Skeletal muscle tissue (tissue), 3 donors: ENCODE measurements at regions not wholly inside any gene's neighbourhood (a gene's known extent, or its start where the extent isn't known, plus 50 kb on each side); places are given as distances from the start of the nearest gene placed in this dataset.

Source experiments
- H3K27ac ChIP-seq: one replicate; pipeline ENCODE4 v1.7.0; 2013; ENCODE audit warnings: mild to moderate bottlenecking, low read depth, low read length, inconsistent platforms
- H3K27me3 ChIP-seq, 3 donors: one replicate each; pipeline ENCODE4 v1.7.0; 2013; ENCODE audit warnings: low read length in 3 of 3; ENCODE audit not compliant: control insufficient read depth in 3 of 3, insufficient read depth in 3 of 3
- H3K36me3 ChIP-seq, 3 donors: one replicate each; pipeline ENCODE4 v1.7.0; 2013; ENCODE audit warnings: low read length in 3 of 3; ENCODE audit not compliant: control insufficient read depth in 3 of 3, insufficient read depth in 3 of 3
- H3K4me1 ChIP-seq, 3 donors: one replicate each; pipeline ENCODE4 v1.7.0; 2013; ENCODE audit warnings: low read length in 3 of 3, mild to moderate bottlenecking in 3 of 3; ENCODE audit not compliant: control insufficient read depth in 3 of 3, insufficient read depth in 3 of 3
- H3K4me3 ChIP-seq, 3 donors: one replicate each; pipeline ENCODE4 v1.7.0; 2013; ENCODE audit warnings: low read length in 3 of 3
- H3K9ac ChIP-seq, 3 donors: one replicate each; pipeline ENCODE4 v1.7.0; 2013; ENCODE audit warnings: low read length in 3 of 3, mild to moderate bottlenecking in 3 of 3, moderate library complexity in 2 of 3, low read depth in 1 of 3
- H3K9me3 ChIP-seq, 3 donors: one replicate each; pipeline ENCODE4 v1.7.0; 2013; ENCODE audit warnings: low read length in 3 of 3; ENCODE audit not compliant: control insufficient read depth in 3 of 3
- donor health status: Osteomylitis.

DNA sequence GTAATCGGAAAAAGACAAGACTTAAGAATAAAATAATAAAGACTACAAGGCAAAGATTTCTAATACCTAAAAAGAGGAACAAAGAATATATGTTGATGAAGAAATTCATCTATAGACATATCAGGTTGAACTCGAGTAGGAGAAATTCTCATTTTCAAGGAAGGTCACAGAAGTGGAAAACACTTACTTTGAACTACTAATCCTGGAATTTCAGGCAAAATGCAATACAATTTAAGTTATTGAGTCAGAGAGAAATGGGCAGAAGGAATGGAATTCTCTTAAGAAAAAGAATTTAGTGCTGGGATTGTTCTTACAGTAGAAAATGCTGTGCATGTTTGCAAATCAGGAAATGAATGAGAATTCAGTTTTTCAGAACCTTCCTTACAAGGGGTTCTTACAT, 135.9 kb upstream of the TGFBR2 start:
- Histone ChIP-seq H3K27ac (no peak overlapping the region), H3K27me3 (no peaks in the 10 kb centered on the region), H3K36me3 (no peaks in the 10 kb centered on the region), H3K9ac (no peak overlapping the region), H3K4me1 (peaks cover 0 to 5% (median 0%) of the 10 kb centered on the region in 3 donors), H3K4me3 (no peak overlapping the region), H3K9me3 (no peaks in the 10 kb centered on the region)

DNA sequence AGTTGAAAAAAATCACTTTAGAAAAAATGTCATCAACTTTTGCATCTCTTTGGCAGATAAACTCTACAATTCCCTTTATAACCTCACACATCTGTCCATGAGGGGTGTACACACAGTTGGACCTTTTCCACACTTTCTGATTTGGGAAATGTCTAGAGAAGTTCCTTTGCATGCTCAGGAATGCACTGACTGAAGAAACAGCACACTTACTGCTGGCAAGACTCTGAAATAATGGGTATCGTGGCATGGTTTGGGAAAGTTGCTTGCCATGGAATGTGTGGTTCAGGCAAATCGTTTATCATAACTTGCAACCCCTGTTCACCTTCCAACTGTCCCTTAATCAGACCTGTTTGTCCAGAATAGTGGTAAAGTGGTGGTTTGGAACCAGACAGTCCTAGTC, 135.3 kb upstream of the TGFBR2 start:
- no peak overlapping the region for H3K9ac ChIP-seq

DNA sequence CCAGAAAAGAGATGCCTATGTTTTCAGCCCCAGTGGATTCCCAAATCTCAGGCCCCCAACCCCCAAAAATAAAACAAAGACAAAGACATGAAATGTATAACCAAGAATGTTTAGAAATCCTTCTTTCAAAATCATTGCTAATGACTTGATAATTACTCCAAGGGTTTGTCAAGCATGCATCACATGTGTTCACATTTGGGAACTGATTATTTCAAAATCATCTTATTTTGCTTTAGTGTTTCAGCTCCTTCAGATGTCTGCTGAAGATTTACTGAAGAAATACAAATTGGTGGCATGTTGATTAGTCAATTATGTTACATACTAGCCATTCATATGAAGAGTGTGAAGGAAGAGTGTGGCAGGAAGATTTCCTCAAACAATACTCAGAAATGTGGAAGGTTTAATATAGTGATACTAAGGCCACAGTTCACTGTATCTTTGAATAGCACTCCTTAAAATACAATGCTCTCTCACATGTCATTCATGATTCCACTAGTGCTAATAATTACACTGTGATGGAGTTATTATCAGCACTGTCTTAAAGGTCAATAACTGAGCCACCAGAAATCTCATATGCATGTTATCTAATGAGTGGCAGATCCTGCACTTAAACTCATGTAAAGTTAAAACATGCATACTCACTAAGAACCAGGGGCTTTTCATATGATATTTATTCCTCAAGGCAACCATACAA, 134.5 kb upstream of the TGFBR2 start:
- Histone ChIP-seq H3K9me3 (no peaks in the 10 kb centered on the region), H3K27ac (no peak overlapping the region), H3K27me3 (no peaks in the 10 kb centered on the region), H3K4me3 (no peak overlapping the region), H3K9ac (no peak overlapping the region), H3K36me3 (no peaks in the 10 kb centered on the region), H3K4me1 (peaks cover 0 to 5% (median 0%) of the 10 kb centered on the region in 3 donors)

More for the DNA sequence above, 135.3 kb upstream of the TGFBR2 start:
- Histone ChIP-seq H3K9me3 (no peaks in the 10 kb centered on the region), H3K27me3 (no peaks in the 10 kb centered on the region), H3K4me1 (peaks cover 0 to 5% (median 0%) of the 10 kb centered on the region in 3 donors), H3K36me3 (no peaks in the 10 kb centered on the region), H3K27ac (no peak overlapping the region), H3K4me3 (no peak overlapping the region)

DNA sequence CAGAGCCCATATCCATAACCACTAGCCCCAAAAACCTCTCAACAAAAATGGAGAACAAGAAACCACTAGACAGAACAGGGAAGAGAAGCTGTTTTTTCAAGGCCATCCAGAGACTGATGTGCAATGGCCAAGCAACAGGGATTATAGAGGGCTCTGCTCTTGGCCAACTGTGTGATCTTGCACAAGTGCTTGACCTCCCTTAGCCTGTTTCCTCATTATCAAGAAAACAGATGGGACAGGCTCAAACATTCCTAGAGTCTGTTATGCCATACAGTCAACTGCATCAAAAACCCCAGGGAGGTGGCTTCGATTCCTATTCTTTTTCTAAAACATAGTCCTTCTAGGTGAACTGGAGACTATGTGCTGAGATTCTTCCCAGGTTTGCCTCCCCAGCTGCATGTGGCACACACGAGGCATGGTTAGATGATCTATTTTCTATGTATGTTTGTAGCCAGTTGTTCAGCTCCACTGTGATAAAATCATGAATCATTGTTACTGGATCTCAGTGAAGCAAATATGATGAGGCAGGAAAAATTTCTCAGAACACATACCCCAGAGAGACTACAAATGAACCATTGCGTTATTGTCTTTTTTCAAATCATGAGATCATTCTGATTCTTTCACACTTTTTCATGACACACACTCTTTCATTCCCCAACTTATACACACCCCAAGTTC, 132.9 kb upstream of the TGFBR2 start:
- peak overlapping the region; percentile 69 for H3K27ac ChIP-seq
- H3K4me3 ChIP-seq, result no peak overlapping the region
- no peak overlapping the region for H3K9ac ChIP-seq
- H3K27me3 ChIP-seq, result no peaks in the 10 kb centered on the region
- H3K36me3 ChIP-seq, result no peaks in the 10 kb centered on the region
- no peaks in the 10 kb centered on the region for H3K9me3 ChIP-seq
- H3K4me1 ChIP-seq, result peaks cover 0 to 5% (median 0%) of the 10 kb centered on the region in 3 donors

DNA sequence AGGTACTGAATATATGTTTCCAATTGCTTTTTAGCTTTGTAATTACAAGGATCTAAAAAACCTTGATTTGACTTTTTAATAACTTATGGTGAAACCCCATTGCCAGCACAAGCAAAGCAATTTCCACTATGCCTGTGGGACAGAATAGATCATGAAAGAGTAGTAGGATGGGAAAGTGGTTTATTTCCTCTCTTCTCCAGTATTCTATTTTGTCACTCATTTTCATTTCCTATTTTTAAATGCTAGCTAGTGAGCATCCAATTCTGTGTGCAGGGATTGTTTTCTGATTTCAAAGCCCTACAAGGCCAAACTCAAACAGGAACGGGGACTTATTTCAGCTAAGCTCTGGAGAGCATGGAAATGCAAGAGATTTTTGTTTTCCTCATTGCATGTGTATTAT, 132.0 kb upstream of the TGFBR2 start:
- no peaks in the 10 kb centered on the region for H3K9me3 ChIP-seq
- no peaks in the 10 kb centered on the region for H3K27me3 ChIP-seq
- H3K4me1 ChIP-seq, result peaks cover 0 to 5% (median under 1%) of the 10 kb centered on the region in 3 donors
- H3K27ac ChIP-seq, result peak overlapping the region; percentile 69
- no peaks in the 10 kb centered on the region for H3K36me3 ChIP-seq
- no peak overlapping the region for H3K9ac ChIP-seq
- H3K4me3 ChIP-seq, result no peak overlapping the region

DNA sequence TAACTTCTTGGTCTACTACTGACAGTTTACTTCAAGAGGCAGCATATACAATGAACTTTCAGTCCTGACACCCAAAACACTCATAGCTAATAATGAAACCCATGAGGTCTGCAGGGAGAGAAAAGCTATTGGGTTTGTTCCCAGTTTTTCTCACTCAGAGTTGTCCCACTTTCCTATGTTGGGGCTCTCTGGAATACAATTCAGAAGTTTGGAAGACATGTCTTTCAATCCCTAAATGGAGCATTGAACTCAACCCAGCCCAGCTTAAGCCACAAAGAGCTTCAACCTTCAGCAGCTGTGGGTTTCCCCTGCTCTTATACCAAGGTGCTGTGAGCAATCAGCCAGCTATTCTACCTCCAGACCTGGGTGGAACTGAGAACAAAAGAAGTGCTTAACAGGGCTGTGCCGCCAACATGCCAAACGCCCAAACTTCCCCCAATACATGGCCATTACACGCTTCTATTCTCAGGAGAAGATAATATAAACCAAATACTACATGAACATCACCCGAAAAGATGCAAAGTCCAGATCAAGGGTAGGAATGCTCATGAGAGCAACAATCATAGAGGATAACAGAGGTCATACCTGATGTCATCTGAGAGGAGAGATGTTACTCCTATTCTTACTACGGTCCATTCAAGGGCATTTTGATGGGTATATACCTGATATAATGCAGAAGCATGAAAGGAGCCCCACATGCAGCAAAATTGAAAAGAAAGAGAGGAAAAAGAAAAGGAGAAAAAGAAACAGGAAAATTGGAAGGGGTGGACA, 131.2 kb upstream of the TGFBR2 start:
- Histone ChIP-seq H3K4me3 (no peak overlapping the region), H3K4me1 (peaks cover 0 to 6% (median 4%) of the 10 kb centered on the region in 3 donors), H3K9ac (no peak overlapping the region), H3K9me3 (no peaks in the 10 kb centered on the region), H3K27me3 (no peaks in the 10 kb centered on the region), H3K27ac (no peak overlapping the region), H3K36me3 (no peaks in the 10 kb centered on the region)

DNA sequence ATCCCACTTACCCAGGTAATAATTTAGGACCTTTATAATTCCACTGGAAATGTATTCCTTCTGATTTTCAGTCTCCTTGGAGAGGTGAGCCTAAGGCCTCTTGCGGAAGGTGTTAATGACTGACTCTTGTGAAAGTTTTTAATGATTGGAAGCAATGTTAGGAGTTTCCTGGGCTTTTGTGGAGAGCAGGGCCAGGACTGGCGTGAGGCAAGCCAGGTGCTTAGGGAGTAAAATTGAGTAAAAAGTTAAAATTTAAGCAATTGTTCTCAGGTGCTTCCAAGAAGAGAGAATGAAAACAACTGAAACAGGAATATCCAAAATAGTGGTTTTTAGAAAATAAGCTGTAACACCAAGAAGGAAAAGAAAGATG, 130.6 kb upstream of the TGFBR2 start:
- Histone ChIP-seq H3K9ac (no peak overlapping the region), H3K27me3 (no peaks in the 10 kb centered on the region), H3K9me3 (no peaks in the 10 kb centered on the region), H3K27ac (no peak overlapping the region), H3K36me3 (no peaks in the 10 kb centered on the region), H3K4me1 (peaks cover 0 to 9% (median 7%) of the 10 kb centered on the region in 3 donors), H3K4me3 (no peak overlapping the region)

DNA sequence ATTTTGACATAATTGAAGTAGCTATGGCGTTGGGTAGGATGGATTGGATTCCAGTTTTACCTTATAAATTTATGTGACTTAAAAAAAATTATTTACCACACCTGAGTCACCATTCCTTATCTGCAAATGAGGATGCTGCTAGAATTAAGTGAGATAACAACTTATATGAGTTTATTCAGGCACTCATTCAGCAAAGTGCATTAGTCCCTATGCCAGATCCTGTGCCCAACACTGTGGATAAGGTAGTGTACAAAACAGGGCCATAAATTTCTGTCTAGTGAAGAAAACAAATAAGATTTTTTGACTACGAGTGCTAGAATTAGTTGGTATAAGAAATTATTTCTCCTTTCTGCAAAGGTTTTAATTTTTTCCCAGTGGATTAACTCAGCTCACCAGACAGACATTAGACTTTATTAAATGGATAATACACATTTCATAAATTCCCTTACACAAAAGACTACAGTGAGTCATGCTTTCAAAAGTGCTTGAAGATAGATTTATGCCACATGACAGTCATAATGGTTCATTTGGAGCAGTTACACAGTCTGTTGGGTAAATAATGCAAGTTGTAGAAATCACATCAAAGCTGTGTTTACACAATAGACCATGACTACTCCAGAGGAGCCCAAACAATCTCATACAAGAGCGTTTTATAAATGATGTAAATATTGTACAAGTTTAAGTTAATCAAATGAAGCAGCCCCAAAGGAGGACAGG, 129.9 kb upstream of the TGFBR2 start:
- Histone ChIP-seq H3K27me3 (no peaks in the 10 kb centered on the region), H3K9me3 (no peaks in the 10 kb centered on the region), H3K4me1 (peaks cover 0 to 7% (median 6%) of the 10 kb centered on the region in 3 donors), H3K36me3 (no peaks in the 10 kb centered on the region), H3K4me3 (no peak overlapping the region), H3K9ac (no peak overlapping the region), H3K27ac (no peak overlapping the region)

DNA sequence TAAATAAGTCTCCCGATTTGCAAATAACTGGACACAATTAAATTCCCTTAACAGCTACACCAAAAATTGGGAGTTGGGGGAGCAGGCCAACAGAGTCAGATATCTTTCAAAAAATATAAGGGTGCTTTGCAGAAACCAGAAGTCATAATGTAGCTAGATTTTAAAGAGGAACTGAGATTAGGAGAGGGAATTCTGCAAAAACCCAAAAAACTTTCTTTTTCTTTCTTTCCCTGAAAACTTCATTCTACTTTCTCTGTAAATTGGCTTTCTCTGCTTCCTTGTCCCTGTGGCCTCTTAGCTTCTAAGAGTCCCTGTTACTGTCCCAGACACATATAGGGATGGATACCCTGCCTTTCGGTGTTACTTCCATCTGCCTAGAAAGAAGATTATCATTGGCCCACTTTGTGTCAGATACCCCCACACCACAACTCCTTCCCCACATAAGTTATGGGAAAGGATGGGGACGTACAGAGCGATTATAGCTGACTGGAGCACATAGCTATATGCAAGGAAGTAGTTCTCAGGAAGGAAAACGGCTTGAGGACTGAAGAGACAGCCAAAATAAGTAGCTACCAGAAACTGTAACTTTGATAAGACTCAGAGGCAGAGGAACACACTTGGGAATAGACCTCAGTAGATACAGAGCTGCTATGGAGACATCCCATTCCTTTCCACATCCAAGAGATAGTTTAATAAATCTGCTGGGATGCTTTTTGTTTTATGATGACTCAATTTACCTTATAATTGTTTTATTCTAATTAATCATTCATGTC, 129.1 kb upstream of the TGFBR2 start:
- Histone ChIP-seq H3K4me3 (no peak overlapping the region), H3K4me1 (peaks cover 0 to 7% (median 6%) of the 10 kb centered on the region in 3 donors), H3K9ac (no peak overlapping the region), H3K27ac (no peak overlapping the region), H3K36me3 (no peaks in the 10 kb centered on the region), H3K27me3 (no peaks in the 10 kb centered on the region), H3K9me3 (no peaks in the 10 kb centered on the region)
